Heart right ventricle (tissue), 16 donors: ENCODE measurements at regions not wholly inside any gene's neighbourhood (a gene's known extent, or its start where the extent isn't known, plus 50 kb on each side); places are given as distances from the start of the nearest gene placed in this dataset.

Experiments used
- ATAC-seq, 8 donors: fragments of 200-7000 bp; cut with Tn5 transposase; one replicate each; pipeline ENCODE4 v1.9.1; 2020; ENCODE audit warnings: mild to moderate bottlenecking in 8 of 8, moderate library complexity in 8 of 8, moderate number of reproducible peaks in 1 of 8
- DNase-seq, 2 donors: peaks; one replicate each; pipeline ENCODE4 v3.0.0-alpha.2; 2020
- H3K27ac ChIP-seq, 10 donors: fragments of 200-600 bp; sonication (generic) in 2 of 10; one replicate each; pipeline versions ENCODE4 v1.5.0 to v1.8.0; 2020 to 2022; ENCODE audit warnings: mild to moderate bottlenecking in 3 of 10
- H3K27me3 ChIP-seq, 7 donors: fragments of 200-600 bp; one replicate each; pipeline ENCODE4 v1.8.0; 2021 to 2022; ENCODE audit warnings: mild to moderate bottlenecking in 2 of 7
- H3K36me3 ChIP-seq, 9 donors: fragments of 200-600 bp; sonication (generic) in 1 of 9; one replicate each; pipeline versions ENCODE4 v1.5.0 to v1.8.0; 2020 to 2022; ENCODE audit warnings: mild to moderate bottlenecking in 2 of 9
- H3K4me1 ChIP-seq, 9 donors: fragments of 200-600 bp; sonication (generic) in 1 of 9; one replicate each; pipeline versions ENCODE4 v1.5.0 to v1.8.0; 2020 to 2022; ENCODE audit warnings: mild to moderate bottlenecking in 4 of 9
- H3K4me3 ChIP-seq, 10 donors: fragments of 200-600 bp; sonication (generic) in 2 of 10; one replicate each; pipeline versions ENCODE4 v1.5.0 to v1.8.0; 2020 to 2022; ENCODE audit warnings: mild to moderate bottlenecking in 7 of 10, moderate library complexity in 2 of 10
- H3K9me3 ChIP-seq, 11 donors: fragments of 200-600 bp in 10 of 11; sonication (generic) in 2 of 11; one replicate each; pipeline versions ENCODE4 v1.5.0 to v1.8.0; 2013 to 2022; ENCODE audit warnings: mild to moderate bottlenecking in 2 of 11, control low read depth in 1 of 11, moderate library complexity in 1 of 11
- WGBS, 2 donors: extraction: QIAGEN DNeasy Blood & Tissue Kit; methylation state at CpG; one replicate each; pipeline ENCODE4 v1.1.7; 2013; ENCODE audit warnings: inconsistent platforms in 1 of 2; 5-methylcytosine and 5-hydroxymethylcytosine counted together
- intact Hi-C, 10 donors: fragments of 100-400 bp; cut with DNase I; formaldehyde crosslinking; loops; one replicate each; pipeline versions ENCODE4 v1.11.1 to v1.14.2; 2022
- TF ChIP-seq, protein P1 (sequence below), 9 donors: fragments of 200-600 bp; sonication (generic) in 2 of 9; IDR thresholded peaks; one replicate each; pipeline versions ENCODE4 v1.5.0 to v1.8.0; 2021 to 2022; ENCODE audit warnings: antibody characterized with exemption in 9 of 9, mild to moderate bottlenecking in 5 of 9, moderate library complexity in 1 of 9
- donor health status: Arrhythmogenic right ventricular cardiomyopathy.
- donor health status: ischemic (EF 13 %, LVEDD 7.1; RV severe dilation, severe dysfunction).
- donor health status: healthy with polysubstance abuse.
- donor health status: DM: no; HTN: yes; CAD: no.
- donor health status: DM: no; HTN: no; CAD: no.
- donor health status: ischemic (EF 25% LVEDD 6.9; RV normal size, moderate dysfunction).
- donor health status: ischemic (EF 25% LVEDD 5.7; RV mildly dilated, moderate dysfunction).
- donor health status: healthy.
- donor health status: DM: yes; HTN: yes; CAD: no.
- donor health status: Ischemic cardiomyopathy.
- donor health status: ischemic (EF 35%, LVEDD 5.7; RV mildly dilated, moderate dysfunction).
- donor health status: nonischemic (EF 11% LVEDD 7.7; RV severe dilation, severe dysfunction).
- donor health status: DM: yes; HTN: yes; CAD: no.
- donor health status: PGD.
- donor health status: ischemic (EF 29% LVEDD 5.4; RV normal size, mild dysfunction).
- donor health status: nonischemic (EF 23%, LVEDD 6.1; RV moderate dilation, normal function).

DNA sequence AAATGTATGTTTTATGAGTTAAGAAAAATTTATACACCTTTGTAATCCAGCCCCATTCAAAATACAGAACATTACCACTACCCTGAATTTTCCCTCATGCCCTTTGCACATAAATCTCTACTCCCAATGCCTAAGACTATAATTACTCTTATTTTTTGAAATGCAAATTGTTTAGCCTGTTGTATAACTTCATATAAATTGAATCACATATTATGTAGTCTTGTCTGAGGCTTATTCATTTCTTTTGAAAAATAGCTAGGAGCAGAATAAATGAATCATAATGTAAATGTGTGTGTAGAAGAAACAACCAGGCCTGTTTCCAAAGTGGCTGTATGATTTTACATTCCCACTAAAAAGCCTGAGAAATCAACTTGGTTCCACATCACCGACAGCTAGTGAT, 319.8 kb downstream of the DCAF12L2 start:
- Histone ChIP-seq H3K9me3 (no peaks in the 10 kb centered on the region), H3K27me3 (no peaks in the 10 kb centered on the region), H3K36me3 (no peaks in the 10 kb centered on the region), H3K27ac (no peak overlapping the region), H3K4me1 (no peaks in the 10 kb centered on the region), H3K4me3 (no peak overlapping the region)
- WGBS, 2 donors: 80 to 100% methylated on average over 1 of the region's 1 CpG
- TF ChIP-seq, protein P1, sequence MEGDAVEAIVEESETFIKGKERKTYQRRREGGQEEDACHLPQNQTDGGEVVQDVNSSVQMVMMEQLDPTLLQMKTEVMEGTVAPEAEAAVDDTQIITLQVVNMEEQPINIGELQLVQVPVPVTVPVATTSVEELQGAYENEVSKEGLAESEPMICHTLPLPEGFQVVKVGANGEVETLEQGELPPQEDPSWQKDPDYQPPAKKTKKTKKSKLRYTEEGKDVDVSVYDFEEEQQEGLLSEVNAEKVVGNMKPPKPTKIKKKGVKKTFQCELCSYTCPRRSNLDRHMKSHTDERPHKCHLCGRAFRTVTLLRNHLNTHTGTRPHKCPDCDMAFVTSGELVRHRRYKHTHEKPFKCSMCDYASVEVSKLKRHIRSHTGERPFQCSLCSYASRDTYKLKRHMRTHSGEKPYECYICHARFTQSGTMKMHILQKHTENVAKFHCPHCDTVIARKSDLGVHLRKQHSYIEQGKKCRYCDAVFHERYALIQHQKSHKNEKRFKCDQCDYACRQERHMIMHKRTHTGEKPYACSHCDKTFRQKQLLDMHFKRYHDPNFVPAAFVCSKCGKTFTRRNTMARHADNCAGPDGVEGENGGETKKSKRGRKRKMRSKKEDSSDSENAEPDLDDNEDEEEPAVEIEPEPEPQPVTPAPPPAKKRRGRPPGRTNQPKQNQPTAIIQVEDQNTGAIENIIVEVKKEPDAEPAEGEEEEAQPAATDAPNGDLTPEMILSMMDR (IDR thresholded peaks at IDR 0.05): no peak
- intact Hi-C loops: no loop called here
- DNase-seq: no peak
- ATAC-seq: no peak

DNA sequence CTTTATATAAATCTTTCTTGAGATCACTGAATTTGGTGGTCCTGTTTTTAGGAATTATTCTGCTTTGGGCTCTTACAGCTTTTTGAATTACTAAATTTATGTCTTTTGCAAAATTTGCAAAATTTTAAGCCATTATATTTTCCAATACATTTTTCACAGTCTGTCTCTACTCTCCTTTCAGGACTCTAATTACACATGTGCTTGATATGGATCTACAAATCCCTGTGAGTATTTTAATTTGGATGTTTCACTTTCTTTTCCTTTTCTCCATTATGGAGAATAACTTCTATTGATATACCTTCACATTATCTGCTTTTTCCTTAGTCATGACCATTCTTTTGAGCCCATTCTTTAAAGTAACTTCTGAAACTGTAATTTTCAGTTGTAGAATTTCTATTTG, 315.4 kb downstream of the DCAF12L2 start:
- ATAC-seq: no peak
- Histone ChIP-seq H3K36me3 (no peaks in the 10 kb centered on the region), H3K9me3 (no peaks in the 10 kb centered on the region), H3K4me1 (no peaks in the 10 kb centered on the region), H3K4me3 (no peak overlapping the region), H3K27ac (no peak overlapping the region), H3K27me3 (no peaks in the 10 kb centered on the region)
- TF ChIP-seq, protein P1 (IDR thresholded peaks at IDR 0.05): no peak
- no peak for DNase-seq
- intact Hi-C loops: no loop called here

GRCh38 chrX:125883169-125883568, 282.9 kb downstream of the DCAF12L2 start:
- DNase-seq: no peak
- Histone ChIP-seq H3K27me3 (no peaks in the 10 kb centered on the region), H3K4me3 (no peak overlapping the region), H3K9me3 (peaks cover 0 to 22% (median 0%) of the 10 kb centered on the region in 11 donors), H3K36me3 (no peaks in the 10 kb centered on the region), H3K4me1 (no peaks in the 10 kb centered on the region), H3K27ac (no peak overlapping the region)
- WGBS, 2 donors: 85 to 93% methylated on average over 2 of the region's 2 CpGs
- TF ChIP-seq, protein P1 (IDR thresholded peaks at IDR 0.05): no peak
- ATAC-seq: no peak
- intact Hi-C loops: no loop called here

GRCh38 chrX:125894947-125895346, 271.1 kb downstream of the DCAF12L2 start:
- H3K4me1 ChIP-seq: no peaks in the 10 kb centered on the region
- intact Hi-C loops: no loop called here
- no peaks in the 10 kb centered on the region for H3K27me3 ChIP-seq
- TF ChIP-seq, protein P1 (IDR thresholded peaks at IDR 0.05): no peak
- no peak for DNase-seq
- H3K27ac ChIP-seq: no peak overlapping the region
- no peak for ATAC-seq
- H3K4me3 ChIP-seq: no peak overlapping the region
- 34 to 58% methylated on average over 4 of the region's 4 CpGs for WGBS, 2 donors
- peaks cover 0 to 5% (median 0%) of the 10 kb centered on the region in 11 donors for H3K9me3 ChIP-seq
- H3K36me3 ChIP-seq: no peaks in the 10 kb centered on the region

DNA sequence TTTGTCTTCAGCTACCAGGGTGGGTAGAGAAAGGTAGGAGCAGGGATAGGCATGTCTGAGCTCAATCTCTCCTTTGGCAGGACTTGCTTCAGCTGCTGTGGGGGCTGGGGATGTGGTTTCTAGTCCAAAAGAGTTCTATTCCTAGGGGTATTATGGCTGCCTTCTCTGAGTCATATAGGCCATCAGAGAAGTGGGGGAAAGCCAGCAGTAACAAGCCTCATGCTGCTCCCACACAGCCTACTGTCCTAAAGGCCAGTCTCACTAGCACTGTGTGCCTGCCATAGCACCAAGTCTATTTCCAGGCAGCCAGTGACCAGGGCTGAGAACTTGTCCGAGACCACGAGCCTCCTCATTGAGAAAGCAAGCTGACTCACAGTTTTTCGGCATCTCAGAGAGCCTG, 270.6 kb downstream of the DCAF12L2 start:
- Histone ChIP-seq H3K4me1 (no peaks in the 10 kb centered on the region), H3K4me3 (no peak overlapping the region), H3K27me3 (no peaks in the 10 kb centered on the region), H3K36me3 (no peaks in the 10 kb centered on the region), H3K9me3 (peaks cover 0 to 5% (median 0%) of the 10 kb centered on the region in 11 donors), H3K27ac (no peak overlapping the region)
- DNase-seq: no peak
- intact Hi-C loops: no loop called here
- TF ChIP-seq, protein P1 (IDR thresholded peaks at IDR 0.05): no peak
- 86 to 90% methylated on average over 3 of the region's 3 CpGs for WGBS, 2 donors
- no peak for ATAC-seq
